ENCODE measurements at regions not wholly inside any gene's neighbourhood (a gene's known extent, or its start where the extent isn't known, plus 50 kb on each side); places are given as distances from the start of the nearest gene placed in this dataset. TPM values are rescaled to one million over a fixed set of nuclear protein-coding genes. Genes with fewer than 3 reads are reported as not detected.

DNA sequence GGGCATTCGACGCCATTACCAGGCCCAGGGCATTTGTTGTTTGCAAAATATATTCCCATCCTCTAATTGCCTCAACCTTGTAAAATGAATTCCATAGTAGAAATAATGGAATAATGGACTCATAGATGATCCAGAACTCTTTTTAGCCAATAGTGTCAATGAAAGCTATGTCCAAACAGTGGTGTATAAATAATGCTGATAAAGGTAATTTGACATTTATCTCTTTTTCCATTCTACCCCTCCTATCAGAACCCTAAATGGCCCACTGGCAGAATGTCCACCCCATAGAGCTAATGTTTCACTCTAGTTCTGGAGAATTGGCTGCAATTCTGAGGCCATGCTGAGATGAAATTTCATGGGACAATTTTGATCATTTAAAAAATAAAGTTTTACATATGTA is 76.4 kb upstream of the DLX6 start:
- no peak for DNase-seq

DNA sequence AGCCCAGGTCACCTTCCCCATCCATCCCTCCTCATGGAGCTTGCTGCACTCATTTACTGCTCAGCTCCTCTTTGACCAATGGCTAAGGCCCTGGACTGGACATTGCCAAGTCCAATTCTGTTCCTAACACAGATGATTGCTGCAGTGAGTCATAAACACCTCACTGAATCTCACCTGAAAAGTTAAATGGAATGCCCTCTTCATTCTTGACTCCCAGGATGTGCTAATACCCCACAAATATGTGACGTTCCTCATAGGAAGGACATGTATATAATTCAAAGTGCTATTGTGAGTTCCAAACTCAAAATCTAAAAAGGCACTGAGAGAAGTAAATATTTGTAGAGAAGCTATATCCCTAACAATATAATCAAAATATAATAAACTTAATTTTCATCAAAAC is 73.5 kb upstream of the DLX6 start:
- DNase-seq, result no peak

DNA sequence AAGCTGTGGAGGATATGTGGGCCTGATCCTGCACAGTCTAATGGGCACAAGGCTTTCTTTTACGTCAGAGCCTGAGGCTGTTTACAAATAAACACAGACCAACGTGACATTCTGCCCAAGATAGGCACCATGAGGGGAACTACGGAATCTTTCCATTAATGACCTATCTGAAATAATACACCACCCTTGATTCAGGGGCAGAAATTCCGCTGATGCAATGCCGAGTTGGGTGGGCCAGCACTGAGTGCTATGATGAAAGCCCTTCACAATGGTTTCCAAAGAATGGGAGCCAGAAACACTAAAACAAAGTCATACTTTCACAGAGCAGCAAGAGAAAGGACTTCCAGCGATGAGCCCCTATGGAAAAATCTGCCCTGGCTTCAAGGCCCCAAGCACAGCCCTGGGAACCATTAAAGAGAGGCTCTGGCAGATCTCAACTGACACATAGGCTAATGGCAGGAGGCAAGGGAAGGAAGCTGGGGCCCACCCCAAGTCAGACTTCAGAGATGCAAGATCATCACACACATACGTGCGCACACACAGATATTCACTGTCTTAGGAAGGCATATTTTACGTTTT is 72.2 kb upstream of the DLX6 start:
- peak; percentile 22 for DNase-seq

DNA sequence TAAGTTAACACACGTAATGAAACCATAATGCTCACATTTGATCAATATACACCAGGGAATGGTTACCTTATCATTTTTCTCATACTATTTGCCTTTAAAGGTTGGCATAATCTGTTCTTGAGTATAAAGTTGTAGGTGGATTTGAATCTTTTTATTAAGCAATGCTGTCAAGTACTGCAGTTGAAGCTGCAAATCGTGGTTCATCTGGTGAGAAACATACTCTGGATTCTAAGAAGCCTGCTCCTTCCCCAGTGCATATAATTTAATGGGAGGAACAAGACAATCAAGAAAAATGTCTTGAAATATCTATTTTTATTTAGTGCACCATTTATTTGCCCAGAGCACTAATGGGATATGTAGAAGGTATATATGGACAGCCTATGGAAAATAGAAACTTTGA is 68.7 kb upstream of the DLX6 start:
- no peak for DNase-seq

DNA sequence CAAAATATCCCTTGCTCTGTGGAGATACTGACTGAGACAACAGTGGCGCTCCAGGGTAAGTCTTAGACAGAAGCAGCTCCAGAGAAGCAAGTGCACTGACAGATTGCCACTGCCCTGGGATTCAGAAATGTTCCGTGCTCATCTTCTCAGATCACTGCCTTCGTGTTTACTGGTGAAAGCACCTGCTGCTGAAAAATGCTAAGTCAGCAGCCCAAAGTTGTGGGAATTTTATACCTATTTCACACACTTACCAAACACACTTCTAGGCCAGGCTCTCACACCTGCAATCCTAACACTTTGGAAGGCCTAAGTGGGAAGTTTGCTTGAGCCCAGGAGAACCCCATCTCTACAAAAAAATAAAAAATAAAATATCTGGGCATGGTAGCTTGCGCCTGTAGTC is 63.2 kb upstream of the DLX6 start:
- no peak for DNase-seq

DNA sequence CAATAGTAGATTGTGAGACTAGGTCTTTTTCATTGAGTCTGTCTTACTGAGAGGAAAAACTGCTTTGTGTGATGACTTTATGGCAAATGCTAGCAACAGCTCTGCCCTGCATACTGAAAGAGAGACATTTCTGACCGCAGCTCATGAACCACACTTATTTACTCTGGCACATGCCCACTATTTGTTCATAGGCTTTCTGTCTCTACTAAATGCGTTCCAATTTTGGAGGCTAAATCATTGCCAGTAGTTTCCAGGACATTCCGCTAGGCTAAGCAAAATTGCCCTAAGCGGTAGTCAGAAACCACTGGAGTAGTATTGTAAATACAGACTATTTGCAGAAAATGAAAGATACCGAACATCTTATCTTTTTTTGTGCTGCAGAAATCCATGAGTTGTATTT is 55.6 kb upstream of the DLX6 start:
- peak; percentile 25 for DNase-seq

DNA sequence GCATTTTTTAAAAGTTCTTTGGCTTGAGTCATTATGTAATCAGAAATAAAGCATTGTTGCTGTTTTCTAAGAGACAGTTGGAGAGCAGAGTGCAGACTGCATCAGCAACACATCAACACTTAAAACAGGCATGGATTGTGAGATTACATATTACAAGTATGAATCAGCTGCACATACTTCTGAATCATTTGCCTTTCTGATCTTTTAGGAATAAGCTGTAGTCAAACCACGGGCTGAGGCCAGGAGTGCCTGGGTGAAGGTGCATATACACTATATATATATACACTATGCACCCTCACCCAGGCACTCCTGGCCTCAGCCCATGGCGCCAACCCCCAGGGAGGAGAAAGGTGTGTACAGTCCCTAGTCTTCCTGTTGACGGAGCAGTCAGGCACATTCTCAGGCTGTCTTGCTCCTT is 52.4 kb upstream of the DLX6 start:
- no peak for DNase-seq

DNA sequence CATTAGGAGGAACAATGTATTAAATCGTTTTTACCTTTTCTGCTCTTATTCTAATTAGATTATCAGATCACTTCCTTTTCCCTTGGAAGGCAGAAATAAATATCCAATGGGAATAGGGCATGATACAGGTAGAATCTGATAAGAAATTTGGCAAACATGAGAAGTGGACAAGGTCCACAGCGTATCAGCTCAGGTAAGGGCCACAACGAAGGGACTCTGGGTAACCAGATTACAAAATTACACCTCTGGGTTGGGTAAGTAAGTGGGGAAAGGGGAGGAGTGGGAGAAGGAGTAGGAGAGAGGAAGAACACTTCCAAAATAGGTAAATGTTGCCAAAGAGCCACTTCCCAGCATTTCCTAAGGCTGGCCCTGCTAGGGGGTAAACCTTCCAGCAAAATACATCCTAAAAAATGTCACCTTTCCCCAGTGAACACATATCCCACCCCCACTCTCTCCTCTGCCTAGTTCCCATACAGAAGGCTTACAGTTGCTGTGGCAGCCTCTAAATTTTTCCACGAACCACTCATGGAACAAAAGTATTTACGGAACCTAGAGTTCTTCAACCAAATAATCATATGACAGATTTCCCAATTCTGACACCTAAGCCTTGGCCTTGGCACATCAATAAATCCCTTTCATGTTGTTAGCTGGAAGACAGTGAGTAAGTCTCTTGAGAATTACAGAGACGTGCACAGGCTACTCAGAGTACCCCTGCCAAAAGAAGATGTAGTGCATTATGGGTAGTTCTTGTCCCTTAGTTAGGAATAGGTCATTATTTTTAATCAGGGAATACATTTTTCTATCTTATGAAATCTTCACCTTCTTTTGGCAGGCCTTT is 51.5 kb upstream of the DLX6 start:
- no peak for DNase-seq

Small RNAs in the stretch of these regions (small RNA-seq; reads per million reads assigned to genes)
- not detected for gene RN7SL252P (ENCODE audit: low replicate concordance)

Data from tongue (tissue), 2 donors.